ENCODE measurements at regions not wholly inside any gene's neighbourhood (a gene's known extent, or its start where the extent isn't known, plus 50 kb on each side); places are given as distances from the start of the nearest gene placed in this dataset.

DNA sequence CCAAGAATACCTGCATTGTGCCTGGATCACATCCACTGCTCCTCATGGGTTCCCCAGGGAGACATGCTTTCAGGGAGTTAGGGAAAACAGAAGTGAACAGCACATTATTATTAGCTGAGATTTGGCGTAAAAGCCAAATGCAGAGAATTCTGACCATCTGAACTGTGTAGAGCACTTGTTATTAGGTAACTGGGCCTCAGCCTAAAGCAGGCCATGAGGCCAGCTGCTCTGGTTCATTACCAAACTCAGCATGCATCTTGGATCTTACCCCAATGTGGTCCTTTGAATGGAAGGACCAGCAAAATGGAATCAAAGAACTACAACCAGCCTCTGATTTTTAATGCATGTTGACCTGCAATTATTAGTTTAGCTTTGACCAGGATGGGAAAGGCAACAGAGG, 322.3 kb downstream of the KCNS3 start:
- TF ChIP-seq NFRKB (IDR thresholded peaks at IDR 0.05): no peak
- TF ChIP-seq PKNOX1 (IDR thresholded peaks at IDR 0.05): no peak
- TF ChIP-seq FOXK2 (IDR thresholded peaks at IDR 0.05): no peak
- TF ChIP-seq SP1 (IDR thresholded peaks at IDR 0.05): no peak
- TF ChIP-seq FOXM1 (IDR thresholded peaks at IDR 0.05; ENCODE audit: borderline replicate concordance): no peak
- TF ChIP-seq ARNT (IDR thresholded peaks at IDR 0.05): no peak
- TF ChIP-seq ELF4 (IDR thresholded peaks at IDR 0.05): no peak
- no peak for TF ChIP-seq ZNF384 (IDR thresholded peaks at IDR 0.05)
- TF ChIP-seq SUZ12 (IDR thresholded peaks at IDR 0.05): no peak
- no peak for TF ChIP-seq BHLHE40 (IDR thresholded peaks at IDR 0.05; ENCODE audit: borderline replicate concordance)
